HG03469 (cell line): ENCODE measurements at regions not wholly inside any gene's neighbourhood (a gene's known extent, or its start where the extent isn't known, plus 50 kb on each side); places are given as distances from the start of the nearest gene placed in this dataset.
"Not testable (repeated sequence)": the region's sequence is repeated elsewhere in the genome, so short reads cannot be mapped to it uniquely, and the experiment has no call there.

Source experiments
- ATAC-seq: cut with Tn5 transposase; IDR thresholded peaks from one replicate; pipeline ENCODE4 v1.9.1; 2021; ENCODE audit warnings: mild to moderate bottlenecking, moderate library complexity, moderate number of reproducible peaks; ENCODE audit not compliant: unreplicated experiment

DNA sequence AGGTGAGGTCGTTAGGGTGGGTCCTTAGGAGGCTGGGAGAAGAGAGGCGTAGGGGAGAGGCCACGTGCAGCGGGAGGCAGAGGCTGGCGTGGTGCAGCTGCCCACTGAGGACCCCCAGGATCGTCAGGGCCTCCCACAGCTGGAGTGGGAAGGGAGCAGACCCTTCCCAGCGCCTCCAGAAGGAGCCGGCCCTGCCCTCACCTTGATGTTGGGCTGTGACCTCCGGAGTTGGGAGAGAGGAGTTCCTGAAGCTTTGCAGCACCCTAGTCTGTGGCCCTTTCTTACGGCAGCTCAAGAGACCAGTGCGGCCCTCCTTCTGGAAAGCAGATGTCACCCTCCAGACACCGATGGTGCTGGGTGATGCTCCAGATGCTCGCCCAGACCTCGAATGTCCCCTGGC lies 156.5 kb upstream of the ZNF469 start:
- ATAC-seq: not testable (repeated sequence)

GRCh38 chr16:88227026-88227721 lies 155.6 kb upstream of the ZNF469 start:
- not testable (repeated sequence) for ATAC-seq

- ATAC-seq: not testable (repeated sequence)
These were observed 154.9 kb upstream of the ZNF469 start for GRCh38 chr16:88227722-88228482.

- not testable (repeated sequence) for ATAC-seq
These were observed 154.0 kb upstream of the ZNF469 start for GRCh38 chr16:88228751-88229150.

DNA sequence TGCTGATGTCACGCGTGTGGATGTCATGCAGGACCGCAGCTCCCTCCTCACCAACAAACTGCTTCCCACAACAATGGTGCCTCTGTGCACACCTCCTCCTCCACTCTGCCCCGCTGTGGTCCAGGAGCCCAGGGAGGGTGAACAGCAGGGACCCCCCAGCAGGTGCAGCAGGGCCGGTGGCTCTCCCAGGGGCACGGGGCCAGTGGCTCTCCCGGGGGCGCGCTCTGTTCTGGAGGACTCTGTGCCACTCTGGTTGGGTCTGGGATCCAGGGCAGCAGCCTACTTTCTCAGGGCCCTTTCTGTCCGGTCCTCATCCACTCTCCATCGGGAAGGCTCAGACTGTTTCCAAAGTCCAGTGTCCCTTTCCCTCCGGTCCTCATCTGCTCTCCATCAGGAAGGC lies 153.0 kb upstream of the ZNF469 start:
- not testable (repeated sequence) for ATAC-seq

- not testable (repeated sequence) for ATAC-seq
These were observed 152.3 kb upstream of the ZNF469 start for GRCh38 chr16:88230276-88230966.

GRCh38 chr16:88230967-88231615 lies 151.7 kb upstream of the ZNF469 start:
- not testable (repeated sequence) for ATAC-seq

DNA sequence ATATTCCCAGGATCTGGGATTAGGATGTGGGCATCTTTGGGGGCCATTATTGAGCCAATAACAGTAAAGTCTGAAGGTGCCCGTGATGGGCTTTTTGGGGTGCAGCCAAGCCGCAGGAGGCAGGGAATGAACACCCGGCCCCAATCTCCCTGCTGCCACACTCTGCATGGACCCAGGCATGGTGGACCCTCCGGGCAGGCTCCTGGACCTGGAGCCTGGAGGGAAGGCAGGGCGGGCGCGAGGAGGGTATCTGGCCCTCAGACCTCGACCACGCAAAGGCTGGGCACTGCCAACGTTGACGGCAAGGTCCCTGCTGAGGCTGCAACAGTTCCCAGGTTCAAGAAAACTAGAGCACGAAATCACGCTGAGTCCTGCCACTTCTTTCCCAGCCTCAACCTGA lies 150.9 kb upstream of the ZNF469 start:
- not testable (repeated sequence) for ATAC-seq

DNA sequence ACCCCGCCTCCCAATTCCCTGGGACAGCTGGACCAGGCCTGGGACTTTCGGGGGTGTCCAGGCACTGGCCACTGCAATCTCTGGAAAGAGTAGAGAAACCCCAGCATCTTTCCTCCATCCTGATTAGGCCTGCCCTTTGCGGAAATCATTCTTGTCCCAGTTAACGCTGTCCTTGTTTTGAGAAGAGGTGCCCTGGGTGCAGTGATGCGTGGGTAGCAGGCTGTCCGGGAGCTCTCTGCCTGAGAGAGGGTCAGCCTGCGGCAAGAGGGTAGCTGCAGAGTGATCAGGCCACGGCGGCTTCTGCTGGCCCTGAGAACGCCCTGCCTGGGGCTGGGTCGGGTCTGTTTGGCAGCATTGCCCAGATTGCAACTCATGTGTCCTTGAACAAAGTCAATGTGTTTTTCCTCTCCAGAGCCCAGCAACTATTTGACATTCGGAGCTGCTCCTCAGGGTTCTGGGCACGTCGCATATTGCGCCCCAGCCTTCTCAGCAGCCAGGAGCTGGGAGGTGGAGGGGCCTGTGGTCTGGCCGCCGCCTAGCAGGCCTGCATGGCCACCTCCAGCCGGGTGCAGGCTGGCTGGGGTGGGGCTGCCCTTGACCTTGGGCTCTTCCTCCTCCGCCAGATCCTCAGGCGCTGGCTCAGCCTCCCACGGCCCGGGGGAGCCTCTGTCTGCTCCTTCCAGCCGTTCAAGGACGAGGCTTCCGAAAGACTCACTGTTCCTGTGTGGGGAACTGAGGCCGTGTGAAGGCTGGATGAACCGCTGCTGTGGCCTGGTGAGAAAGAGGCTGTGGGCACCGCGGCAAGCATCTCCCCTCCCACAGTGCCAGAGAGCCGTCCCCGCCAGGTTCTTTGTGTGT lies 150.1 kb upstream of the ZNF469 start:
- not testable (repeated sequence) for ATAC-seq

- ATAC-seq: not testable (repeated sequence)
These were observed 148.9 kb upstream of the ZNF469 start for GRCh38 chr16:88233621-88234420.

GRCh38 chr16:88234421-88235271 lies 148.1 kb upstream of the ZNF469 start:
- not testable (repeated sequence) for ATAC-seq

- ATAC-seq: not testable (repeated sequence)
These were observed 147.1 kb upstream of the ZNF469 start for GRCh38 chr16:88235691-88236090.

DNA sequence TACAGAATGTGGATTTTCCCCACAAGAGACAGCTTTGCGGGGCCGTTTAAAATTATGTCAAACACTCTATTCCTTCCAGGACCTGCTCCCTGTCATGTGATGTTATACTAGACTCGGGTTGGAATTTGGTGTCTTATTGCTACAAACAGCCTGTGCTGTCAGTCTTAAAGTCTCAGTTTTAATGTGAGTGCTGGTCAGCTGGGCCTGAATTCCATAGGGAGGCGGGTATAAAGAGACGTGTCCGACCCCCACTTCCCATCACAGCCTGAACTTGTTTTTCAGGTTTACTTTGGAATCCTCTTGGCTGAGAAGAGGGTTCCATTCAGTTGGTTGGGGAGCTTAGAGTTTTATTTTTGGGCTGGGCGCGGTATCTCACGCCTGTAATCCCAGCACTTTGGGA lies 146.5 kb upstream of the ZNF469 start:
- ATAC-seq: not testable (repeated sequence)

- not testable (repeated sequence) for ATAC-seq
These were observed 145.4 kb upstream of the ZNF469 start for GRCh38 chr16:88237314-88237713.

GRCh38 chr16:88237761-88238415 lies 144.9 kb upstream of the ZNF469 start:
- ATAC-seq: not testable (repeated sequence)

DNA sequence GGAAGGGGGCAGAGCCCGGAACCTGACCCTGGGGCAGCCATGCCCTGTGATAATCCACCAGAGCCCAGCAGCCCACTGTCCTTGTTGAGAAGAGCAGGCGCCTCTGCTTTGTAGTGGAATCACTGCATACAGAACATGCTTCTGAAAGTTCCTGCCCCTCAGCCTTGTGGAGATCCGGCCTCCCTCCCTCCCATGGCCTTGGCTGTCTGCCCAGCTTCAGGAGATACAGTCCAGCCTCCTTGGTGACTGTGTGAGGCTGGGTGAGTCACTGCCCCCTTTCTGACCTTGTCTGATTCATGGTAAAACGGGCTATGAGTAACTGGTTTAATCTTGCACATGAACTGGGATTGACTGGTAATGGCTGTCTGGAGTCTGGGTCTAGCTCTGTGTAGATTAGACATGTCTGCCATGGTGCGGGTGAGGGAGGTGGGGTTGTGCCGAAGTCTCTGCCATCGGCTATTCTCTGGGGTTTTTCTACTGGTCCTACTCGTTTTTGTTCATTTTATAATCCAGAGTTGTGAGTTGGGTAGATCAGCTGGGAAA lies 144.0 kb upstream of the ZNF469 start:
- ATAC-seq: not testable (repeated sequence)

DNA sequence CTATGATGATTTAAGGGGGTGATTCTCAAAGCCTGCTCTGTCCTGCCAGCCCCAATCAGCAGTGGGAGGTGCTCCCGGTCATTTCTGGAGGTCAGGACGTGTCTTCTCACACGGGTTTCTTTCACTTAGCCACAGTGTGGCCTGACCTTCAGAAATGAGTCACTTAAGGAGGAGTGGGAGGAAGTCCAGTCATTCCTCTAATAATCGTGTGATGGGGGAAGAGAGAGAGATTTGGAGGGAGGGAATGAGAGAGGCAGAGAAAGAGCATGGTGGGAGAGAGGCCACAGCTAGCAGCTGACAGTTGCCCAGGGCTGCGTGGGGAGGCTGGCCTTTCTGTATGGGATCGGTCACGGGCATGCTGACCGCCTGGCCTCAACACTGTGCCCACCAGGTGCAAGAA lies 142.6 kb upstream of the ZNF469 start:
- not testable (repeated sequence) for ATAC-seq
